Mucosa of rectum (tissue), 2 donors: ENCODE measurements at regions not wholly inside any gene's neighbourhood (a gene's known extent, or its start where the extent isn't known, plus 50 kb on each side); places are given as distances from the start of the nearest gene placed in this dataset.
"Not testable (repeated sequence)": the region's sequence is repeated elsewhere in the genome, so short reads cannot be mapped to it uniquely, and the experiment has no call there.

Experiments used
- H3K27ac ChIP-seq, 2 donors: one replicate each; pipeline ENCODE4 v1.7.0; 2013; ENCODE audit warnings: inconsistent platforms in 2 of 2, low read depth in 2 of 2, low read length in 2 of 2
- H3K27me3 ChIP-seq, 2 donors: one replicate each; pipeline ENCODE4 v1.7.0; 2013; ENCODE audit warnings: low read length in 2 of 2; ENCODE audit not compliant: control insufficient read depth in 2 of 2, insufficient read depth in 2 of 2
- H3K36me3 ChIP-seq, 2 donors: one replicate each; pipeline ENCODE4 v1.7.0; 2013; ENCODE audit warnings: low read length in 2 of 2; ENCODE audit not compliant: control insufficient read depth in 2 of 2, insufficient read depth in 2 of 2
- H3K4me1 ChIP-seq, 2 donors: one replicate each; pipeline ENCODE4 v1.7.0; 2013; ENCODE audit warnings: low read length in 2 of 2, mild to moderate bottlenecking in 1 of 2; ENCODE audit not compliant: control insufficient read depth in 2 of 2, insufficient read depth in 2 of 2
- H3K4me3 ChIP-seq, 2 donors: one replicate each; pipeline ENCODE4 v1.7.0; 2013; ENCODE audit warnings: low read length in 2 of 2
- H3K9ac ChIP-seq, 2 donors: one replicate each; pipeline ENCODE4 v1.7.0; 2013; ENCODE audit warnings: low read length in 2 of 2, low read depth in 1 of 2, mild to moderate bottlenecking in 1 of 2
- H3K9me3 ChIP-seq, 2 donors: one replicate each; pipeline ENCODE4 v1.7.0; 2013; ENCODE audit warnings: low read length in 2 of 2; ENCODE audit not compliant: control insufficient read depth in 2 of 2
- donor health status: healthy.
- donor health status: Normal muscosa, but diverticular disease.

GRCh38 chr5:27093279-27093678 is 54.9 kb upstream of the CDH9 start:
- no peak overlapping the region for H3K9ac ChIP-seq
- no peaks in the 10 kb centered on the region for H3K27me3 ChIP-seq
- H3K9me3 ChIP-seq: no peaks in the 10 kb centered on the region
- no peak overlapping the region for H3K27ac ChIP-seq
- H3K36me3 ChIP-seq: no peaks in the 10 kb centered on the region
- H3K4me3 ChIP-seq: no peak overlapping the region
- H3K4me1 ChIP-seq: no peaks in the 10 kb centered on the region

DNA sequence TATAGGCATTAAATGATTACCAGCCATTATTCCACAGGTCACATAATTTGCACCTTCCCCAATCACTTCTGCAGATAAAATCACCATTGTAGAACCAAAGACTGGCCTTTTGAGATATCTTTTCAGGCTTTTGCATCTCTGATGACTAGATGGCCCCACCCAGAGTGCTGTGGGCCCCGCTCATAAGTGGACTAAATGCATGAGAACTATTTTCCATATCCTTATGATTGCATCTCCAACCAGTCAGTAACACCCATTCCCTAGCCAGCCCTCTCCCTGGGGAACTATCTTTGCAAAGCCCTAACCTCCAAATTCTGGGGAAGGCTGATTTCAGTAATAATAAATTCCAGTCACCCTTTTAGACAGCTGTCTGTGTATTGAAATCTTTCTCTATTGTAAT is 53.5 kb upstream of the CDH9 start:
- Histone ChIP-seq H3K4me3 (no peak overlapping the region), H3K36me3 (no peaks in the 10 kb centered on the region), H3K9ac (no peak overlapping the region), H3K27me3 (no peaks in the 10 kb centered on the region), H3K27ac (no peak overlapping the region), H3K4me1 (no peaks in the 10 kb centered on the region), H3K9me3 (no peaks in the 10 kb centered on the region)

DNA sequence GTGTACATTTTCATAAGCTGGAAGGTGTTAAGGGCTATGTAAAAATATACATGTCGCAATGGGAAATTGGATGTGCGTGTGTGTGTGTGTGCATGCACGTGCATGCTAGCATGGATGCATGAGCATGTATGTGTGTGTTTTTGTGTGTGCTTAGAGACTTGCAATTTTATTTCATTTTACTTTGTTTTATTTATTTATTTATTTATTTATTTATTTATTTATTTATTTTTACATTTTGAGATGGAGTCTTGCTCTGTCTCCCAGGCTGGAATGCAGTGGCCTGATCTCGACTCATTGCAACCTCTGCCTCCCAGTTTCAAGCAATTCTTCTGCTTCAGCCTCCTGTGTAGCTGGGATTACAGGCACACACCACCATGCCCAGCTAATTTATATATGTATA is 50.4 kb upstream of the CDH9 start:
- H3K36me3 ChIP-seq, H3K9me3 ChIP-seq, H3K27ac ChIP-seq, H3K9ac ChIP-seq, H3K4me3 ChIP-seq, H3K27me3 ChIP-seq, H3K4me1 ChIP-seq: not testable (repeated sequence)
